SJCRH30 (cell line): ENCODE measurements at regions not wholly inside any gene's neighbourhood (a gene's known extent, or its start where the extent isn't known, plus 50 kb on each side); places are given as distances from the start of the nearest gene placed in this dataset.

ENCODE experiments used
- DNase-seq, 2 experiments: peaks; one replicate each; pipeline ENCODE4 v3.0.0-alpha.2; 2015 to 2020
- H3K27ac ChIP-seq: fragments of 250-450 bp; sonication (Bioruptor Pico); 2 replicates; pipeline ENCODE4 v1.5.1; 2020; ENCODE audit warnings: mild to moderate bottlenecking, moderate library complexity
- H3K27me3 ChIP-seq: fragments of 250-450 bp; sonication (Bioruptor Pico); 2 replicates; pipeline ENCODE4 v1.5.1; 2020; ENCODE audit warnings: mild to moderate bottlenecking, moderate library complexity
- H3K36me3 ChIP-seq: fragments of 250-450 bp; sonication (Bioruptor Pico); 2 replicates; pipeline ENCODE4 v1.5.1; 2020; ENCODE audit warnings: mild to moderate bottlenecking, moderate library complexity
- H3K4me1 ChIP-seq: fragments of 250-450 bp; sonication (Bioruptor Pico); 2 replicates; pipeline ENCODE4 v1.5.1; 2020; ENCODE audit warnings: mild to moderate bottlenecking, moderate library complexity
- H3K4me3 ChIP-seq: fragments of 250-450 bp; sonication (Bioruptor Pico); 2 replicates; pipeline ENCODE4 v1.5.1; 2020; ENCODE audit warnings: mild to moderate bottlenecking, moderate library complexity
- H3K9me3 ChIP-seq: fragments of 250-450 bp; sonication (Bioruptor Pico); replicated peaks from 2 replicates; pipeline ENCODE4 v1.5.1; 2020; ENCODE audit warnings: mild to moderate bottlenecking, moderate library complexity

DNA sequence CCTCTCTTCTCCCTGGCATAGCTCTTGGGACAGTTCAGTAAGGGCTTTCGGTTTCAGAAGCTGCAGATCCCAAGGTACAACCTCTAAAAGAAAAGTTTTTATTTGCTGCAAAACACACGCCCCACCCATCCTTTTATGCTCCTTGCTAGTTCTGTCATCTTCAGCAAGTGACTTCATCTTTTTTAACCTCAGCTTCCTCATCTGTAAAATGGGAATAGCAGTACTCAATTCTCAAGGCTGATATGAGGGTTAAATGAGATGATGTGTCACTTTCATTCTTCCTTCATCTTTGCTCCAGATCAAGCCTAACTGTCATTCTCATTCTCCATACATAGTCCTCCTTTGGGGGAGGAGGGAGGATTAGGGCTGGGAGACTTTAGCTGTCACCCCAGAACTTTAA lies 90.0 kb upstream of the ALX4 start:
- no peak overlapping the region for H3K4me3 ChIP-seq
- no peaks in the 10 kb centered on the region for H3K36me3 ChIP-seq
- no peak overlapping the region for H3K27ac ChIP-seq
- peaks cover 24% of the 10 kb centered on the region for H3K4me1 ChIP-seq
- peaks cover 5% of the 10 kb centered on the region for H3K9me3 ChIP-seq
- DNase-seq, result no peak
- H3K27me3 ChIP-seq, result no peaks in the 10 kb centered on the region

DNA sequence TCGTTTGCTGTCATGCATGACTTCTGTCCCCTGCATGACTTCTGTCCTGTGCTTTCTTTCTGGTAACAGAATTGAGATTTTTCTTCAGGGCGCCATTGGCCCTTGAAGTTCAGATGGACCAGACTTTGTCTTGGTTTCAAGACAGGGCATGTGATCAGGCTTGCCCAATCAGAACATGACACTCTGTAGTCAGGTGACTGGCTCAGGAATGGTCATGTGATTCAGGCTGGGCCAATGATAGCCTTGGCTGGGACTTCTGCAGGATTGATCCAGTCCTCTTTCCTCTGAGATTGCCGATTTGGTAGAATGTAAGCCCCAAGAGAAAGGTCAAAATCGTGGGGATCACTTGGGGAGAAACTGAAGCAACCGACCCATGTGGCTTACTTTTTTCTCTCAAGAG lies 90.5 kb upstream of the ALX4 start:
- Histone ChIP-seq H3K4me3 (no peak overlapping the region), H3K9me3 (peaks cover 5% of the 10 kb centered on the region; the same call in 1 of the 2 replicates), H3K27ac (no peak overlapping the region), H3K36me3 (no peaks in the 10 kb centered on the region), H3K27me3 (no peaks in the 10 kb centered on the region), H3K4me1 (peaks cover 29% of the 10 kb centered on the region)
- DNase-seq, result peak in 1 of 2 experiments; percentile 56

DNA sequence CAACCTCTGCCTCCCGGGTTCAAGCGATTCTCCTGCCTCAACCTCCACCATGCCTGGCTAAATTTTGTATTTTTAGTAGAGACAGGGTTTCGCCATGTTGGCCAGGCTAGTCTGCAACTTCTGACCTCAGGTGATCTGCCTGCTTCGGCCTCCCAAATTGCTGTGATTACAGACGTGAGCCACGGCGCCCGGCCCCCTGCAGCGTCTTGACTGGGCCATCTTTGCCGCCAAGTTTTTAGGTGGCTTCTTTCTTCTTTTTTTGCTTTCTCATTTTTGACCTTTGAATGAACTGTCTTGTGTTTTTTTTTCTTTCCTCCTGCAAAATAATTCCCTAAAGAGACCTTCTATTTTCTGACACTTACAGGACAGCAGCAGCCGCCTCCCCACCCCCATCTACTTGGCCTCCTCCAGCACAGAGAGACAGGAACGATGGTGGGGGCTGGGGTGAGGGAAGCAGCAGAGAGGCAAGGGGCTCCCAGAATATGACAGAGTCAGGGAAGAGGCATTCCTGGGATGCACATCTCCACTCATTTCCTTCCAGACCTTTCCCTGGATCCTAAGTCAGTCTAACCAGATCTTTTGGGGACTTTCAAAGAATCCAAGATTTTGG lies 92.6 kb upstream of the ALX4 start:
- DNase-seq, result peak; percentile 88 to 89
- H3K4me3 ChIP-seq, result no peak overlapping the region
- no peaks in the 10 kb centered on the region for H3K27me3 ChIP-seq
- H3K27ac ChIP-seq, result peak overlapping the region; percentile 99
- no peaks in the 10 kb centered on the region for H3K9me3 ChIP-seq
- peaks cover 47% of the 10 kb centered on the region for H3K4me1 ChIP-seq
- H3K36me3 ChIP-seq, result no peaks in the 10 kb centered on the region

DNA sequence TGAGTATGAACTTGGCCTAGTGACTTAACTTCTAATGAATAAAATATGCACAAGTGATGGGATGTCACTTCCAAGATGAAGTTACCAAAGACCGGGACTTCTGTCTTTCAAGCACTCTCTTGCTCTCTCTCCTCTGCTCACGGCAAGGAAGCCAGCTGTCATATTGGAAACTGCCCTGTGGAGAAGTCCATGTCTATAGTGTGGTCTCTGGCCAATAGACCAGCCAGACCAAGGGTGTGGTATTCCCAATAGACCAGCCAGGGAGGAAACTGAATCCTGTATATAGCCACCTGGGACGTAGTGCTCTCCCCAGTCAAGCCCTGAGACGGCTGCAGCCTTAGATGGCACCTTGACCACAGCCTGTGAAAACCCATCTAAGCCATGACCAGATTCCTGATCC lies 93.2 kb upstream of the ALX4 start:
- H3K27me3 ChIP-seq, result no peaks in the 10 kb centered on the region
- peak overlapping the region; percentile 99 for H3K27ac ChIP-seq
- DNase-seq, result peak; percentile 51 to 78
- H3K9me3 ChIP-seq, result no peaks in the 10 kb centered on the region
- H3K36me3 ChIP-seq, result no peaks in the 10 kb centered on the region
- H3K4me3 ChIP-seq, result no peak overlapping the region
- H3K4me1 ChIP-seq, result peaks cover 53% of the 10 kb centered on the region

DNA sequence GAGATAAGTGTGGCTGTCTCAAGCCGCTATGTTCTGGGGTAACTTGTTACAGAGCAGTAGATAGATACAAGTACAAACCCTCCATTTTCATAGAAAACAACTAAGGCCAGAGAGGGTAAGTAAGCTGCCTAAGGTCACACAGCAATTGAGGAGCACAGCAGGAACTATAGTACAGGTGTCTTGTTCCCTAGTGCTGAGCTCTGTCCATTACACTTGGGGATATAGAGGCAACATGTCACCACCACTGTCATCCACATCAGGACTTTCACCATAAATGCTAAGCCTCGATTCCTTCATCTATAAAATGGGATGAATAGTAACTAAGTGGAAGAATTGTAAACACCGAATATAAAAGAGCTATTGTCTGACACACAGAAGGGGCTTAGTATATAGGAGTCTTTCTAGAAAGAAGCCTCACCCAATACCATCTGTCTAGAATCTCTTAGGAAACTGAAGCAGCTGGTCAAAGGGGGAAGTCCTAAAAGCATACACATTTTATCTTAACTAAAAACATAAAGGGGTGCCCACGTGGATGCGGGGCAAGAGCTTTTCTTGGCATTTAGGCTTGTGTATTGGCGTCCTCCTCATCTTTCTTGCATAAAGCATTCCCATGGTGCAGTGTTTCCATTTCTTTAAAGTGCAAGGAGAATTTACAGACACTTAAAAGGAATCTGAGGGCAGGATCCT lies 93.8 kb upstream of the ALX4 start:
- Histone ChIP-seq H3K27ac (peak overlapping the region; percentile 99), H3K4me3 (no peak overlapping the region), H3K9me3 (no peaks in the 10 kb centered on the region), H3K36me3 (no peaks in the 10 kb centered on the region), H3K27me3 (no peaks in the 10 kb centered on the region), H3K4me1 (peaks cover 58% of the 10 kb centered on the region)
- DNase-seq, result peak; percentile 76 to 91

DNA sequence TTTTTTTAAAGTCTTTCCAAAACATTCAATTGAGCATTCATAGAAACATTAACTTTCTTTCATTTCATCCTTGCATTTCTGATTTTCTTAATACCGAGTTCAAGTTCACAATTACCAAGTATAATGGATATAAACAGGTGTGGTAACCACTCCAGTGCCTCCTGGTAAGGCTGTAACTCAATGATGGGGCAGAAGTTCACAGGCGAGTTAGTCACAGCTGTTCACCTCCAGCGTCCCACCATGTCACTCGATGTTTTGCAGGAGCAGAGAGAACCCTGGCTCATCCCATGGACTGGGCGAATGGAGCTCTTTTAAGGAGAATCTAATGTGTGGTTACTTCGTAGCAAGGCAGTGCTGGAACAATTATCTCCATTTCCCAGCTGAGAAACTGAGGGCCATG lies 94.4 kb upstream of the ALX4 start:
- Histone ChIP-seq H3K9me3 (no peaks in the 10 kb centered on the region), H3K4me1 (peaks cover 58% of the 10 kb centered on the region), H3K36me3 (no peaks in the 10 kb centered on the region), H3K27me3 (no peaks in the 10 kb centered on the region), H3K27ac (peak overlapping the region; percentile 99), H3K4me3 (peak overlapping the region; percentile 2)
- peak; percentile 95 to 99 for DNase-seq

DNA sequence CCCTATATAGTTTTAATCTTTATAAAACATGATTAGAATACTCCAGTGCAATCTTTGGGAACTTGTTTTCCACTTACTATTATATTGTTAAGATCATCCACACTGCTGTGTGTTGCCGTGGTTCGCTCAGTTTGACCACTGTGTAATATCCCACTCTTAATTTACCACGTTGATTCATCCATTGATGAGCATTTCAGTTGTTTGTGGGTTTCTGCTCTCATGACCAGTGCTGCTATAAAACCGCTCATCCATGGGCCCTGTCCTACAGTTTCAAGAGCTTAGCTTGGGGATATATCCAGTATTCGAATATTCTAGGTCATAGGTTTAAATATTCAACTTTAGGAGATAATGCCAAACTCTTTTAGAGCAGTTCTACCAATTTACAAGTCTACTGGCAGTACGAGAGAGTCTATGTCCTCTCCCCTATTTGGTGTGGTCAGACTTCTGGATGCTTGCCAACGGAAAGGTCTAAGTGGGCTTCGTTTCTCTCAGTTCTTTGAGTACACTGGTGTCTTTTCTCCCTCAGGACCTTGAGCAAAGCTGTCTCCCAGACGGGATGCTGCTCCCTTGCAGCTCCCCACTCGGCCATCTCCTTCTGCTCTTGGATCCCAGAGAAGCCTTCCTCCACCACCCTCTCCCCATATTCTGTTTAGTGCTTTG lies 94.9 kb upstream of the ALX4 start:
- H3K4me1 ChIP-seq, result peaks cover 58% of the 10 kb centered on the region
- no peaks in the 10 kb centered on the region for H3K36me3 ChIP-seq
- no peaks in the 10 kb centered on the region for H3K27me3 ChIP-seq
- peak; percentile 74 to 91 for DNase-seq
- H3K27ac ChIP-seq, result peak overlapping the region; percentile 99
- peak overlapping the region; percentile 2 for H3K4me3 ChIP-seq
- H3K9me3 ChIP-seq, result no peaks in the 10 kb centered on the region

DNA sequence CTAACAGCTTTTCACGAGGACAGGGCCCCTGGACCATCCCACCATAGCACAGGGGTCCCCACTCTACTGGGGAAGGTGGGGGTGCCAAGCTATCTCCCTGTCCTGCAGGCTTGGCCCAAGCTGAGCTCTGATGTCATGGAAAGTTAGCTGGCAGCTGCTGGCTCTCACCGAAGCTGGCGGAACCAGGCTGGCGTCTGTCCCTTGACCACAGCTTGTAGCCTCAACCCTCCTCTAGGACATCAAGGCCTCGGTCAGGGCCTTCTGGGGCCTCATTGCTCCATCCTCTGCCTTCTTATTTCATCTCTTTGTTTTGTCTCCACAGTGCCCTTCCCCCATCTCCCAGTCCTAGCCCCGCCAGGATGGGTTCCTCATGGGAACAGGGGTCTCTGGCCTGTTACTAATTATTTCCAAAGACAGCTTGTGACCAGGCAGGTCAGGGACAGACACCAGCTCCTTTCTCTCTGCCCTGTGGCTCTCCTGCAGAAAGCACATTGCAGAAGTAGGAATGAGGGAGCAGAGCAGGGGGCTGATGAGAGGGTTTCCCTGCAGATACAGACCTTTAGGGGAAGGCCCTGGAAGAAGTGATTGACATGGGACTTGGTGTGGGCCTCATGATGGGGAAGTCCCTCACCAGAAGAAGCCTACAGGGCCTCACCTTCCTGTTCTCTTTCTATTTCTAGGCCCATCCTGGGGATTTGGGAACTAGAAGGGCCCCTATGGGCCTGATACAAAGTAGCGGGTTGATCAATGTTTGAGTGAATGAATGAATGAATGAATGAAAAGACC lies 97.5 kb upstream of the ALX4 start:
- Histone ChIP-seq H3K36me3 (no peaks in the 10 kb centered on the region), H3K9me3 (peaks cover 4% of the 10 kb centered on the region; the same call in 1 of the 2 replicates), H3K4me1 (peaks cover 58% of the 10 kb centered on the region), H3K27me3 (no peaks in the 10 kb centered on the region), H3K4me3 (no peak overlapping the region), H3K27ac (0 out of 2 replicates have a peak overlapping the region, but pooled peaks have one; percentile 1)
- peak in 1 of 2 experiments; percentile 50 for DNase-seq

DNA sequence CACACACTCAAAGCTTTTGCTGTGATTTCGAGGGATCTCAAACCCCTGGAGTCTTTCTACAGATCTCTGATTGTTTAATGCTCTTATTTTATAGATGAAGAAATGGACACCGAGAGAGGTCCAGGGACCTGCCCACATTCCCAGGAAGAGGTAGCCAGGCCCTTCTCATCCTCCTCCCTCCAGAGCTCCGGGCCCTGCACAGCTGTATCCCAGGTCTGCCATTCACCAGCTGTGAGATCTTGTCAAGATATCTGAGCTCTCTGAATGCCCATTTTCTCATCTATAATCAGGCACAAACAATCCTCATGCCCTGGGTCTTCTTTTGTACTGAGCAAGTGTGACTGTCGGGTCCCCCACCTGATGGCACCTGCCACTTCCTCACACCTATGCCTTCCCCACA lies 98.2 kb upstream of the ALX4 start:
- Histone ChIP-seq H3K27ac (0 out of 2 replicates have a peak overlapping the region, but pooled peaks have one; percentile 1), H3K36me3 (no peaks in the 10 kb centered on the region), H3K27me3 (no peaks in the 10 kb centered on the region), H3K4me3 (no peak overlapping the region), H3K4me1 (peaks cover 50% of the 10 kb centered on the region), H3K9me3 (peaks cover 4% of the 10 kb centered on the region; the same call in 1 of the 2 replicates)
- peak; percentile 63 to 81 for DNase-seq

DNA sequence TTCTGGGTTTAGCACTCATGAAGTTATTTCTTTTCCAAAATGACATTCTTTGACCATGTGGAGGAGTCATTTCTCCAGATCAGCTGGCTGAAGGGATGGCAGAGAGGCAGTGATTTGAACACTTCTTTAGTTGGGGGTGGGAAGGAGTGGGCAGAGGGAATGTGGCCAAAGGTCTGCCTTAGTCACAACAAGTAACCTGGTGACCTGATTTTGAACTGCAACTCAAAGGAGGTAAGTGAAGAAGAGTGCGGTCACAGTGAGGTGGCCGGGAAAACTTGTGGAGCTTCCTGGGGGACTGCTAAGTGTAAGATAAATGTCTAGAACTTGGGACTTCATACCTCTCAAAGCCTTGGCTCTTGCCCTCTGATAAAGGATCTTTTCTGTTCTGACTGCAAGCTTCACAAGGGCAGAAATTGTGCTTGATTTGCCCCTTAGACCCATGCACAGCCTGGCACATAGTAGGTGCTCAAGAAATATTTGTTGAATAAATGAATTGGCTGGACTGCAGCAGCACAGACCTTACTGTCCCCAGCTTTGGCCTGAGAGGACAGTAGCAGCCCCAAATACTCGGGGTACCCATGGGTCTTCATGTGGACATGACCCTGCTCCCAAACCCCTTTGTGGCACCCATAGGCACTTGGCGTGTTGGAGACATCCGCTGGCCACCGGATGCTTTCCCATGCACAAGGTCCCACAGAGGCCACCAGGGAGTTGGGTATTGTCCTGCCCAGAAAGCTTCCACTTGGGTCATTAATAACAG lies 99.0 kb upstream of the ALX4 start:
- H3K27ac ChIP-seq, result no peak overlapping the region
- H3K36me3 ChIP-seq, result no peaks in the 10 kb centered on the region
- H3K4me3 ChIP-seq, result no peak overlapping the region
- H3K4me1 ChIP-seq, result peaks cover 43% of the 10 kb centered on the region
- DNase-seq, result no peak
- no peaks in the 10 kb centered on the region for H3K27me3 ChIP-seq
- H3K9me3 ChIP-seq, result peaks cover 4% of the 10 kb centered on the region; the same call in 1 of the 2 replicates

DNA sequence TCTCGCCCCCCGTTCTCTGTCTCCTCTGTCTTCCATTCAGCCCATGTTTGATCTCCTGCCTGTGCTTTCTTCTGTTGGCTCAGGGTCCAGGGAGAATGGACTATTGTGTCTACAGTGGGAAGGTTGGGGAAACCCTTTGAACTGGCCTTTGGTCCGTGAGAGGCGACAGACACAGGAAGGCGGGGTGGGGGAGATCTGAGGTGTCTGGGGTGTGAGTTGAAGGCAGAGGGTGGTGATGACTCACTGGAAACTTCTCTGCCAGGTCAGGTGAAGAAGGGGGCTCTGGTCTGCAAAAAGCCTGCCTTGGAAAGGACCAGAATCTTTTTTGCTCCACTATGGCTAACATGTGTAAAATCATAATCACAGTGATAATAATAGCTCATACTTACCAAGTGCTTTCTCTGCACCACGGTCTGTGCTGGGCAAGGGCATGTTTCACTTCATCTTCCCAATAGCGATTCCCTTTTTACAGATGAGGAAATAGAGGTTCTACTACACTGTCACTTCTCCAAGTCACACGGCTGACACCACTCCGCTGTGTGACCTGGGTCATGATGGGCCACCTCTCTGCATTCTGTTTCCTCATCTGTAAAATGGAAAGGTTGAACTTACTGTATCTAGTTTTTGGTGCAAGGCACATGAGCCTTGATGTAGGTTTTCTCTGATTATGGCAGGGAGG lies 99.8 kb upstream of the ALX4 start:
- DNase-seq, result no peak
- no peak overlapping the region for H3K27ac ChIP-seq
- no peaks in the 10 kb centered on the region for H3K36me3 ChIP-seq

DNA sequence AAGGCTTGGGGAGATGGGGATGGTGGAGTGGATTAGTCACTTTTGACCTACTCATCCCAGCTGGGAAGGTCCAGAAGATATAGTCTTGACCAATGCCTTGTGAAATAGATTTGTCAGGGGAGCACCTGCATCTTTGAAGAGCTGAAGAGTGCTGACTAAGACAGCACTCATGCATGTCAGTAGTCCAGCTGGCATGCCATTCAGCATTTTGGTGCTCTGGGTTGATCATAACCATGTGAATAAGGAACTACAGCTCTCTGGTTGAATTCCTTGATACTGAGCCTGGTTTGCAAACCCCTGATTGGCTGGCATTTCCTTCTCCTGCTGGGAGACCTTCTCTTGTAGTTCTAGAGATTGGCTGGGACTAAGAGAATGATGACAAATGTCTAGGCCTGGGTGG lies 106.8 kb upstream of the ALX4 start:
- no peak overlapping the region for H3K4me3 ChIP-seq
- no peaks in the 10 kb centered on the region for H3K36me3 ChIP-seq
- H3K27me3 ChIP-seq, result no peaks in the 10 kb centered on the region
- no peak overlapping the region for H3K27ac ChIP-seq
- peaks cover 10% of the 10 kb centered on the region for H3K4me1 ChIP-seq
- DNase-seq, result no peak
- H3K9me3 ChIP-seq, result peaks cover 3% of the 10 kb centered on the region; the same call in 1 of the 2 replicates

More for the DNA sequence above, 99.8 kb upstream of the ALX4 start:
- no peak overlapping the region for H3K4me3 ChIP-seq
- peaks cover 4% of the 10 kb centered on the region; the same call in 1 of the 2 replicates for H3K9me3 ChIP-seq
- peaks cover 37% of the 10 kb centered on the region for H3K4me1 ChIP-seq
- H3K27me3 ChIP-seq, result no peaks in the 10 kb centered on the region

DNA sequence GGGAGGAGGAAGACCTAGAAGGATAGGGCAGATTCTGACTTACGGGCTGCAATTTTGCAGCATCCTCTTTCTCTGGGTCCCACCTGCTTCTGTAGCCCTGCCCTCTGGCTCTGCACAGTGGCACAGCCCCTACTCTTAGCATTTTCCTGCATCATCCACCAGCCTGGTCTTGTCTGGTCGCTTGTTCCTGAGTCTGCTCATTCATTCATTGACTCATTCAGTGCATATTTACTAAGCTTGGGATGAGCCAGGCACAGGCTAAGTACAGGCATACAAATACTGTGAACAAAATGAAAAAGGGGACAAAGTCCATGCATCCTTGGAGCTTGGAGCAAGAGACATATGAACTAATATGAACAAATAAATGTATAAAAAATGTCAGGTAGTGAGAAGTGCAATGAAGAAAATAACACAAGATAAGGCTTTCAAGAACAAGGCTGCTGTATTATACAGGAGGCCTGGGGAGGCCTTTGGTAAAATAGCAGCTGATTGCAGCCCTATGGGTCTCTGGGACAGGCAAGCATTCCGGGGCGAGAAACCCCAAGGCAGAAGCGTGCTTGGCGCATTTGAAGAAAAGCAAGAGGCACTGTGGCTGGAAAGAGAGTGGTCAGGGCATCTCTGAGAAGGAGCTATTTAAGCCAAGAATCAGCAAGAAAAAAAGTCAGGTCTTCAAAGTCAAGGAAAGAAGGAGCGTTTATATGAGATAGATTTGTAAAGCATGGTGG lies 108.0 kb upstream of the ALX4 start:
- no peak for DNase-seq

More for the DNA sequence above, 108.0 kb upstream of the ALX4 start:
- Histone ChIP-seq H3K27me3 (no peaks in the 10 kb centered on the region), H3K9me3 (no peaks in the 10 kb centered on the region), H3K4me1 (peaks cover 10% of the 10 kb centered on the region), H3K4me3 (no peak overlapping the region), H3K27ac (no peak overlapping the region), H3K36me3 (no peaks in the 10 kb centered on the region)
